Right atrium auricular region (tissue), 2 donors: ENCODE measurements at regions not wholly inside any gene's neighbourhood (a gene's known extent, or its start where the extent isn't known, plus 50 kb on each side); places are given as distances from the start of the nearest gene placed in this dataset.

Experiments
- DNase-seq: peaks from one replicate; pipeline ENCODE4 v3.0.0-alpha.2; 2019; ENCODE audit warnings: low spot score
- H3K27ac ChIP-seq, 2 donors: fragments of 200-600 bp; sonication (generic); 1 replicate in 1 of 2; 2 replicates in 1 of 2; pipeline ENCODE4 v1.5.1; 2016 to 2019
- H3K27me3 ChIP-seq, 2 donors: fragments of 200-600 bp; sonication (generic); one replicate each; pipeline versions ENCODE4 v1.5.1 to v1.6.0; 2017 to 2019
- H3K36me3 ChIP-seq: fragments of 200-600 bp; sonication (generic); one replicate; pipeline ENCODE4 v1.5.1; 2016
- H3K4me1 ChIP-seq, 2 donors: fragments of 200-600 bp; sonication (generic); one replicate each; pipeline versions ENCODE4 v1.5.1 to v1.6.0; 2017 to 2019
- H3K4me3 ChIP-seq, 2 donors: fragments of 200-600 bp; sonication (generic); 1 replicate in 1 of 2; 2 replicates in 1 of 2; pipeline ENCODE4 v1.5.1; 2017 to 2019; ENCODE audit warnings: mild to moderate bottlenecking in 1 of 2, moderate library complexity in 1 of 2
- H3K9me3 ChIP-seq, 2 donors: fragments of 200-600 bp; sonication (generic); one replicate each; pipeline ENCODE4 v1.5.1; 2019
- TF ChIP-seq, protein P1 (sequence below), 2 donors: fragments of 200-600 bp; sonication (generic); IDR thresholded peaks; one replicate each; pipeline ENCODE4 v1.5.1; 2019; ENCODE audit warnings: antibody characterized with exemption in 2 of 2

DNA sequence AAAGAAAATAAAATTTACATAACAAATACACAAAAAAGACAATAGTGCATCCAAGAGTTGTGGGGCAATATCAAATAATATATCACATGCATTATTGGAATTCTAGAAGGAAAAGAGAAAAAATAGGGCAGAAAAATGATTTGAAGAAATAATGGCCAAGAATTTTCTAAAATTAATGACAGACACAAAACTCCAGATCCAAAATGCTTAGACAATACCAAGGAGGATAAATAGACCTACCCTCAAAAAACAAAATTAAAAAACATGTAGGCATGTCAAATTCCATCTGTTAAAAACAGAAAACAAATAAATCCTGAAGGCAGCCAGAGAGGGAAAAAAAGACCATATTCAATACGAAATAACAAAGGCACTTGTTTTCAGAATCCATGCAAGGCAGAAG is 191.5 kb upstream of the ZNF536 start:
- no peak overlapping the region for H3K27ac ChIP-seq
- no peak for DNase-seq
- H3K9me3 ChIP-seq = peaks cover 9 to 53% of the 10 kb centered on the region in 2 donors

DNA sequence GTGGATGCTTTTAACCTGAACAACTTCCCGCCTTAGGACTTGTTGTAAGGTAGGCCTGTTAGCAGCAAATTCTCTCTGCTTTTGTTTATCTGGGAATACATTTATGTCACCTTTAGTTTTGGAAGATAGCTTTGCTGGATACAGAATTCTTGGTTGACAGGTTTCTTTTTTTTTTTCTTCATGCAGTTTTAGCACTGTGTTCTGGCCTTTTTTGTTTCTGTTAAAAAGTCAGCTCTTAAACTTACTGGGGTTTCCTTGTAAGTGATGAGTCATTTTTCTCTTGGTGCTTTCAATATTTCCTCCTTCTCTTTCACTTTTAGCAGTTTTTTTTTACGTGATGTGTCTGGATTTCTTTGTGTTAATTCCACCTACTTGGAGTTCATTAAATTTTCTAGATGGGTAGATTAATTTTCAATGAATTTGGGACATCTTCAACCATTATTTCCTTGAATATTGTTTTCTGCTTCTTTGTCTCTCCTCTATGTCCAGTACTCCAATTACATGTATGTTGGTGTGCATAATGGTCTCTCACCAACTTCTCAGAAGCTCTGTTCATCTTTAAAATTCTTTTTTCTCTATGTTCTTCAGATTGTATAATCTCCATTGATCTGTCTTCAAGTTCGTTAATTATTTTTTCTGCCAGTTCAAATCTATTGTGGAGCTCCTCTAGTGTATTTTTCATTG is 188.2 kb upstream of the ZNF536 start:
- H3K9me3 ChIP-seq = peaks cover 9 to 53% of the 10 kb centered on the region in 2 donors

More for the DNA sequence above, 191.5 kb upstream of the ZNF536 start:
- Histone ChIP-seq H3K4me1 (no peaks in the 10 kb centered on the region), H3K27me3 (no peaks in the 10 kb centered on the region), H3K36me3 (no peaks in the 10 kb centered on the region), H3K4me3 (no peak overlapping the region)
- TF ChIP-seq, protein P1, sequence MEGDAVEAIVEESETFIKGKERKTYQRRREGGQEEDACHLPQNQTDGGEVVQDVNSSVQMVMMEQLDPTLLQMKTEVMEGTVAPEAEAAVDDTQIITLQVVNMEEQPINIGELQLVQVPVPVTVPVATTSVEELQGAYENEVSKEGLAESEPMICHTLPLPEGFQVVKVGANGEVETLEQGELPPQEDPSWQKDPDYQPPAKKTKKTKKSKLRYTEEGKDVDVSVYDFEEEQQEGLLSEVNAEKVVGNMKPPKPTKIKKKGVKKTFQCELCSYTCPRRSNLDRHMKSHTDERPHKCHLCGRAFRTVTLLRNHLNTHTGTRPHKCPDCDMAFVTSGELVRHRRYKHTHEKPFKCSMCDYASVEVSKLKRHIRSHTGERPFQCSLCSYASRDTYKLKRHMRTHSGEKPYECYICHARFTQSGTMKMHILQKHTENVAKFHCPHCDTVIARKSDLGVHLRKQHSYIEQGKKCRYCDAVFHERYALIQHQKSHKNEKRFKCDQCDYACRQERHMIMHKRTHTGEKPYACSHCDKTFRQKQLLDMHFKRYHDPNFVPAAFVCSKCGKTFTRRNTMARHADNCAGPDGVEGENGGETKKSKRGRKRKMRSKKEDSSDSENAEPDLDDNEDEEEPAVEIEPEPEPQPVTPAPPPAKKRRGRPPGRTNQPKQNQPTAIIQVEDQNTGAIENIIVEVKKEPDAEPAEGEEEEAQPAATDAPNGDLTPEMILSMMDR (IDR thresholded peaks at IDR 0.05) = no peak

DNA sequence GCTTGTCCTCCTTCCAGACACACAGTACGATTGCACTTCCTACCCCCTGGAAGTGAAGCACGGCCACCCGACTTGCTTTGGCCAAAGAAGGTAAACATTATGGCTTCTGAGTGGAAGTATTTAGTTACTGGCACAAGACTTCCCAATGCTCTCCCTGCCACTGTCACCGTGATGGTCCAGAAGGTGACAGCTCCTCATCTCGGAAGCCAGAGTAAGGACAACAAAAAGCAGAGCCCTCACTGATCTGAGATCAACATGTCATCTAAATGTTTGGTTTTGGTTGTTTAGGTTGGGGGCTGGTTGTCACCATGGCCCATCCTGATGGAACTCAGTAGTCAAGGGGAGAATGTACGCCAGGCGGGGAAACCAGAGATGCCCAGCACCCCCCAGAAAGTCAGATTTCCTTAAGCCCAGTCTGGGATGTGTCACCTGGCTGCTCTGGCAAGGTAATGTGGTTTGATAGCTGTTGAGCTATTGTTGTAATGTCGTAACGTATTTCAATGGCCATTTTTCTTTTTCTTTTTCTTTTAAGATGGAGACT is 170.1 kb upstream of the ZNF536 start:
- Histone ChIP-seq H3K27me3 (no peaks in the 10 kb centered on the region), H3K4me3 (no peak overlapping the region), H3K27ac (no peak overlapping the region), H3K36me3 (no peaks in the 10 kb centered on the region), H3K4me1 (no peaks in the 10 kb centered on the region), H3K9me3 (peaks cover 0 to 17% of the 10 kb centered on the region in 2 donors)
- no peak for DNase-seq
- TF ChIP-seq, protein P1 (IDR thresholded peaks at IDR 0.05) = no peak

More for the DNA sequence above, 188.2 kb upstream of the ZNF536 start:
- no peak for DNase-seq
- no peak overlapping the region for H3K4me3 ChIP-seq
- no peaks in the 10 kb centered on the region for H3K27me3 ChIP-seq
- TF ChIP-seq, protein P1 (IDR thresholded peaks at IDR 0.05) = no peak
- H3K4me1 ChIP-seq = no peaks in the 10 kb centered on the region
- no peaks in the 10 kb centered on the region for H3K36me3 ChIP-seq
- no peak overlapping the region for H3K27ac ChIP-seq

DNA sequence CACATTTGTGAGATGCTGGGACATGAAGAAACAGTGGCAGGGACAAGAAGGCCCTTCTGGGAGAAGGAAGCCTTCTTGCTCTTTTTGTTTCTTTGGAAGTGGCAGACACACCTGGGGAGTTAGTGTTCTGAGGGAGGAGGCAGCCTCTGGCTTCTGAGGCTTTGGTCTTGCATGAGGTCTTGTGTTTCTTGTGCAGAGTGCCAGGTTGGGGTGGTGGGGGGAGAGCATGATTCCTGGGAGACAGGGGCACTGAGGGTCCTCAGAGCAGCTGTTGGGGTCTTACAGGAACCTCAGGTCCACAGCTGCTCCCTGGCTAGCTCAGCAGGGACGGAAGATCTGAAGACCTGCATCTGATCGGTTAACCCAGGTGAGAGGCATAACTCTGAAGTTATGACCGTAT is 167.5 kb upstream of the ZNF536 start:
- Histone ChIP-seq H3K4me1 (no peaks in the 10 kb centered on the region), H3K9me3 (peaks cover 0 to 14% of the 10 kb centered on the region in 2 donors), H3K36me3 (no peaks in the 10 kb centered on the region), H3K27ac (no peak overlapping the region), H3K27me3 (no peaks in the 10 kb centered on the region), H3K4me3 (no peak overlapping the region)
- TF ChIP-seq, protein P1 (IDR thresholded peaks at IDR 0.05) = no peak
- DNase-seq = peak; percentile 38

DNA sequence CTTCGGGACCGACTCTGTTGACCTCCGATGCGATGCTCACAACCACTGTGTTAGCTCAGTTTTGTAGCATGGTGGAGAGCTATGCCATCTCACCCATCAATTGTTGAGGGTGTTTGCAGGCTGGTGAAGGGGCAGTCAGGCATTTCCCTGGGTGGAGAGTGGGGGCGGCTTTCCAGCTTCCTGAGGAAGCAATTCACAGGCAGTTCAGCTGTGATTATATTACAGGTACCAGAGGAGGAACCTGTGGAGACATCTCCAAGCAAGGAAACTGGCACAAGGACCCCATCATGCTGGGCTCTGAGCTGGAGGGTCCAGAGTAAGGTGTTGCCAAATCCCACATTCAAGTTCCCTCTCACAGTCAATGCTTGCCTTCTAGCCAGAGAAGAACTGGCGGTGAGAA is 166.0 kb upstream of the ZNF536 start:
- no peak for DNase-seq
- H3K4me1 ChIP-seq = no peaks in the 10 kb centered on the region
- peaks cover 0 to 10% of the 10 kb centered on the region in 2 donors for H3K9me3 ChIP-seq
- no peak overlapping the region for H3K27ac ChIP-seq
- H3K36me3 ChIP-seq = no peaks in the 10 kb centered on the region
- TF ChIP-seq, protein P1 (IDR thresholded peaks at IDR 0.05) = no peak
- no peak overlapping the region for H3K4me3 ChIP-seq
- no peaks in the 10 kb centered on the region for H3K27me3 ChIP-seq
